ENCODE measurements at regions not wholly inside any gene's neighbourhood (a gene's known extent, or its start where the extent isn't known, plus 50 kb on each side); places are given as distances from the start of the nearest gene placed in this dataset.

GRCh38 chr15:24054547-24055245, 367.6 kb upstream of the NDN start:
- TF ChIP-seq ZBTB33 (IDR thresholded peaks at IDR 0.05) (no peak), EP300 (IDR thresholded peaks at IDR 0.05; ENCODE audit: borderline replicate concordance in 1 of 2, control insufficient read depth in 1 of 2, low read depth in 2 of 2, low read length in 2 of 2) (no peak), NR2C2 (IDR thresholded peaks at IDR 0.05; ENCODE audit: borderline replicate concordance, control insufficient read depth, insufficient read length, low read depth) (no peak), EZH2 (IDR thresholded peaks at IDR 0.05; ENCODE audit: borderline replicate concordance, control insufficient read depth, low read depth, low read length) (no peak), BCL11A (IDR thresholded peaks at IDR 0.05; ENCODE audit: low read depth, low read length) (no peak), ZNF384 (IDR thresholded peaks at IDR 0.05; ENCODE audit: borderline replicate concordance, low read depth, low read length) (no peak), SP1 (IDR thresholded peaks at IDR 0.05; ENCODE audit: low read depth, low read length) (no peak), NFIC (IDR thresholded peaks at IDR 0.05; ENCODE audit: low read depth, low read length) (no peak), KAT2A (conservative IDR thresholded peaks at IDR 0.05; ENCODE audit: control insufficient read depth, low read depth, low read length) (no peak), BHLHE40 (IDR thresholded peaks at IDR 0.05; ENCODE audit: borderline replicate concordance in 1 of 2, low read depth in 2 of 2, low read length in 1 of 2) (no peak), SMAD1 (IDR thresholded peaks at IDR 0.05; ENCODE audit: low read depth, partially characterized antibody) (no peak), TARDBP (IDR thresholded peaks at IDR 0.05; ENCODE audit: borderline replicate concordance) (no peak), LARP7 (IDR thresholded peaks at IDR 0.05) (no peak)
- TF ChIP-seq, protein P1, sequence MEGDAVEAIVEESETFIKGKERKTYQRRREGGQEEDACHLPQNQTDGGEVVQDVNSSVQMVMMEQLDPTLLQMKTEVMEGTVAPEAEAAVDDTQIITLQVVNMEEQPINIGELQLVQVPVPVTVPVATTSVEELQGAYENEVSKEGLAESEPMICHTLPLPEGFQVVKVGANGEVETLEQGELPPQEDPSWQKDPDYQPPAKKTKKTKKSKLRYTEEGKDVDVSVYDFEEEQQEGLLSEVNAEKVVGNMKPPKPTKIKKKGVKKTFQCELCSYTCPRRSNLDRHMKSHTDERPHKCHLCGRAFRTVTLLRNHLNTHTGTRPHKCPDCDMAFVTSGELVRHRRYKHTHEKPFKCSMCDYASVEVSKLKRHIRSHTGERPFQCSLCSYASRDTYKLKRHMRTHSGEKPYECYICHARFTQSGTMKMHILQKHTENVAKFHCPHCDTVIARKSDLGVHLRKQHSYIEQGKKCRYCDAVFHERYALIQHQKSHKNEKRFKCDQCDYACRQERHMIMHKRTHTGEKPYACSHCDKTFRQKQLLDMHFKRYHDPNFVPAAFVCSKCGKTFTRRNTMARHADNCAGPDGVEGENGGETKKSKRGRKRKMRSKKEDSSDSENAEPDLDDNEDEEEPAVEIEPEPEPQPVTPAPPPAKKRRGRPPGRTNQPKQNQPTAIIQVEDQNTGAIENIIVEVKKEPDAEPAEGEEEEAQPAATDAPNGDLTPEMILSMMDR (IDR thresholded peaks at IDR 0.05 in 2 of 3, conservative IDR thresholded peaks at IDR 0.05 in 1 of 3; ENCODE audit: control insufficient read depth in 2 of 3, extremely low read depth in 1 of 3, insufficient read depth in 1 of 3, low read depth in 3 of 3, low read length in 3 of 3): no peak

Measured in GM12878 (cell line).